HG03175 (cell line): ENCODE measurements at regions not wholly inside any gene's neighbourhood (a gene's known extent, or its start where the extent isn't known, plus 50 kb on each side); places are given as distances from the start of the nearest gene placed in this dataset.

Experiments used
- ATAC-seq: cut with Tn5 transposase; IDR thresholded peaks from one replicate; pipeline ENCODE4 v1.9.1; 2021; ENCODE audit warnings: mild to moderate bottlenecking, moderate library complexity; ENCODE audit not compliant: unreplicated experiment

DNA sequence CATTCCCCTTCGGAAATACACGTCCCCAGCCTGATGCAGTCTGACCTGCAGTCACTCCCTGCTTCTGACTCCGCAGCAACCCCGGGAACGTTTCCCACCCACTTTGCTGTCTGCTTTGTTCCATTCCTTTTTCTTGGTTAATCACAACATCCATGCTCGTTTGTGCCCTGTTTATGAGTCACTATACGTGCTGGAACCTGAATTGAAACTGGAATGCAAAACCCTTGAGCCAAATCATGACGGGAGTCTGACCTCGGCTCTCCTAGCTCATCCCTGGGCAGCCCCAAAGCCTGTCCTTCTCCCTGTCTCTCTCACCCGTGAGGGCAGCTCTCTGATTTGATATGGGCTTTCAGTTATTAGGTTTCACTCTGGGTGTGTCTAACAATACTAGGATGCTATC lies 57.1 kb upstream of the RNF152 start:
- ATAC-seq, result no peak

DNA sequence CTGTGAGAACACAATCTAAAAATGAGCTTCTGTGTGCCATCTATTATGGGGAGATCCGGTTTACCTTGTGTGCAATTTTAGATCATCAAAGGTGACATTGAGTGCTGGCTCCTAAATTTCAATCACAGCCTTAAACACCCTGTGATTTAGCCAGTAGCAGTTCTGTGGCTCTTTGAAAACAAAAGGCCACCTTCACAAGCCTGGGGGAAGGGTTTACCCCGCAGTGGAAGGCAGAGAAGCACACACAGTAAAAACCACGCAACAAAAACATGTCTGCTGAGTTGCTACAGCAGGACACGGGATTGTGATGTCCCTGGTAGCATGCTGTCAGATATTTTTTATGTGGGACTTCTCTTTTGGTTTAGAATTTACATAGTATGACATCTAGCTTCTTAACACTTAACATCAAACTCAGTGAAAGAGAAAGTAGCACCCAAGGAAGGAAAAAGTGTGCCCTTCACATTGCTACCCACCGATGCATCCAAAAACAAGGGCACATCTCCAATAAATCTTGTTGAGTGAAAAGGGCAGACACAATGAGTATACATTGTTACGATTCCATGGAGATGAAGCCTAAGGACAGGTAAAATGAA lies 56.1 kb upstream of the RNF152 start:
- no peak for ATAC-seq

DNA sequence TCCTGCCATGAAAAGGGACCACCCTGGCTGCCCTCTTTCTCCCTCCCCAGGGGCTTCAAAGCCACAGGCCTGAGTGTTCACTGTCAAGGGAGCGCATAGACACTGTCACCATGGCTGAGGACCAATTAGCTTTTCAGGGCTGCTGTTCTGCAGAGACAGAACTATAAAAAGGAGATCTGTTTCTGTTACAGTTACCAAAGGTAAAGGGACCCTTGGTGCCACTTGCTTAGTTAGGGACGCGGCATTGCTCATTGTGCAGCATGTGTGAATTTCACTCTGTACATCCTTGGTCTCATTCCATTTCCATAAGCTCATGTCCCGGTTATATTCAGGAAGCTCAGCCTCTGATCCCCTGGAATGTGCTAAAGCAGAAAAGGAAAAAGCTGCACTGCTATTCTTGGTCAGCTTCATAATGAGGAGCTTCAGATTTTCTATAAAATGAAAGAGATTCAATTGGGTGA lies 55.5 kb upstream of the RNF152 start:
- ATAC-seq, result no peak

DNA sequence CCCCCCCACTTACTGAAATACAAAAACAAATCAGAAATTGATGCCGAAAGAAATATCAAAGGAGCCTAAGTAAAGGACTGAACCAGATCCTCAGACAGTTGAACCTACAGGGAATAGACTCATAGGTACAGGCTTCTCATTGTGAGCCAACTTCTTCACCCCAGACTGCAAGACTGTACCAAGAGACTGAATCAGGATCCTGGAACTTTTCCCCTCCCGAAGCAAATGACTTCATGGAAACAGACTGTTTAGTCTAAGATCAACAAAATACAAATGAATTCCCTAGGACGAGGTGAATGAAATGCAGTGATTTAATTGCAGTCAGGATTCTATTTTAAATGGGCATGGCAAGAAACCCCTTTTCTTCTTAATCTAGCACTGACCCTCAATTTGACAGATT lies 53.6 kb upstream of the RNF152 start:
- no peak for ATAC-seq

DNA sequence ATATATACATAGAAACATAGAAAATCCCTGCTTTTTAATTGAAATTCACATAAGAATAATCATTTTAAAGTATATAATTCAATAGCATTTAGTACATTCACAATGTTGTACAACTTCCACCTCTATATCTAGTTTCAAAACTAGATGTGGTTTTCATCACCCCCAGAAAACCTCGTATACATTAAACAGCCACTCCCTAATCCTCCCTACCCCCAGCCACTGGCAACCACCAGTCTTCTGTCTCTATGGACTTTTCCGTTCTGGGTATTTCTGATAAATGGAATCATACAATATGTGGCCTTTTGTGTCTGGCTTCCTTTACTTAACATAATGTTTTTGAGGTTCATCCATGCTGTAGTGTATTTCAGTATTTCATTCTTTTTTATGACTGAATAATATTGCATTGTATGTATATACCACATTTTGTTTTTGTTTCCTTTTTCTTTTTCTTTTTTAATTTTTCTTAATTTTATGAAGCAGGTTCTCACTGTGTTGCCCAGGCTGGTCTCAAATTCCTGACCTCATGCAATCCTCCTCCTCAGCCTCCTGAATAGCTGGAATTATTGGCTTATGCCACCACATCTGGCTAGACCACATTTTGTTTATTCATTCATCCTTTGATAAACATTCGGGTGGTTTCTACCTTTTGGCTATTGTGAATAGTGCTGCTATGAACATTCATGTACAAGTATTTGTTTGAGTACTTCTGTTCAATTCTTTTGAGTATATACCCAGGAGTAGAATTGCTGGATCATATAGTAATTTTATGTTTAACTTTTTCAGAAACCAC lies 50.6 kb upstream of the RNF152 start:
- ATAC-seq, result no peak
